GM12878 (cell line): ENCODE measurements at regions not wholly inside any gene's neighbourhood (a gene's known extent, or its start where the extent isn't known, plus 50 kb on each side); places are given as distances from the start of the nearest gene placed in this dataset.

Experiments
- ATAC-seq: fragments of 200-7000 bp; cut with Tn5 transposase; 3 replicates; pipeline ENCODE4 v1.9.1; 2020; ENCODE audit warnings: mild to moderate bottlenecking, moderate library complexity
- BruUV-seq: library from RNA; stranded (reverse); fragments of 400-500 nt; replicated peaks from 2 replicates; lab custom pipeline; 2021; lab: Mats Ljungman, UMichigan
- CTCF ChIA-PET: fragments of 300-600 bp; sonication (Branson Sonifier 250); formaldehyde crosslinking; extraction: SDS; loops from one replicate; lab custom pipeline; 2021; ENCODE audit warnings: inconsistent platforms; lab: Yijun Ruan, JAX
- POLR2A ChIA-PET: fragments of 350-600 bp; formaldehyde crosslinking; extraction: SDS; loops from one replicate; lab custom pipeline; 2021; ENCODE audit warnings: inconsistent platforms; lab: Charles Lee
- RAD21 ChIA-PET: fragments of 300-600 bp; sonication (Branson Sonifier 250); formaldehyde crosslinking; loops from one replicate; lab custom pipeline; 2023; ENCODE audit warnings: antibody characterized with exemption; ENCODE audit not compliant: unreplicated experiment; lab: Charles Lee
- SMC1A ChIA-PET: fragments of 300-600 bp; sonication (Branson Sonifier 250); formaldehyde crosslinking; loops from one replicate; lab custom pipeline; 2023; ENCODE audit not compliant: unreplicated experiment, uncharacterized antibody; lab: Charles Lee
- DNase-seq: peaks from one replicate; pipeline ENCODE4 v3.0.0-alpha.2; 2011; ENCODE audit warnings: low read depth, low spot score
- FAIRE-seq: peaks from 3 replicates; lab custom pipeline; 2011; peaks lifted over from hg19 to GRCh38; lab: Jason Lieb, UNC
- H2AFZ ChIP-seq: 2 replicates; pipeline ENCODE4 v1.6.0; 2011; ENCODE audit warnings: low read depth, low read length, control low read depth; ENCODE audit not compliant: control insufficient read depth
- H3K27ac ChIP-seq: 2 replicates; pipeline ENCODE4 v1.5.1; 2011; ENCODE audit warnings: control low read depth; ENCODE audit not compliant: control insufficient read depth, insufficient read depth
- H3K27me3 ChIP-seq, 2 experiments: replicated peaks in 1 of 2; 2 replicates each; pipeline versions ENCODE4 v1.6.0 to v1.6.1; 2011; ENCODE audit warnings: low read length in 1 of 2; ENCODE audit not compliant: control insufficient read depth in 2 of 2, insufficient read depth in 2 of 2
- H3K36me3 ChIP-seq, 2 experiments: 2 replicates each; pipeline ENCODE4 v1.5.1; 2011; ENCODE audit warnings: low read length in 1 of 2; ENCODE audit not compliant: control insufficient read depth in 2 of 2, insufficient read depth in 2 of 2
- H3K4me1 ChIP-seq: 2 replicates; pipeline ENCODE4 v1.6.1; 2011; ENCODE audit warnings: mild to moderate bottlenecking, low read length, moderate library complexity, mixed read lengths; ENCODE audit not compliant: control insufficient read depth, insufficient read depth
- H3K4me2 ChIP-seq: 2 replicates; pipeline ENCODE4 v1.6.0; 2011; ENCODE audit warnings: control low read depth; ENCODE audit not compliant: control insufficient read depth, insufficient read depth
- H3K4me3 ChIP-seq: fragments of 200-600 bp; sonication (generic); 2 replicates; pipeline ENCODE4 v1.5.1; 2016
- H3K79me2 ChIP-seq: 2 replicates; pipeline ENCODE4 v1.6.0; 2011; ENCODE audit warnings: low read length; ENCODE audit not compliant: control insufficient read depth, insufficient read depth
- H3K9ac ChIP-seq: 2 replicates; pipeline ENCODE4 v1.8.0; 2011; ENCODE audit warnings: low read length, control low read depth, mixed read lengths; ENCODE audit not compliant: control insufficient read depth, insufficient read depth
- H3K9me3 ChIP-seq: replicated peaks from 3 replicates; pipeline ENCODE4 v1.5.1; 2011; ENCODE audit warnings: mild to moderate bottlenecking, low read length; ENCODE audit not compliant: control insufficient read depth, insufficient read depth
- H4K20me1 ChIP-seq: 2 replicates; pipeline ENCODE4 v1.6.0; 2011; ENCODE audit not compliant: control insufficient read depth, insufficient read depth
- HDGF ChIP-seq: fragments of 450-650 bp; IDR thresholded peaks from 2 replicates; pipeline ENCODE4 v1.6.1; 2016; ENCODE audit warnings: antibody characterized with exemption
- POU2F2 ChIP-seq: IDR thresholded peaks from 3 replicates; pipeline ENCODE4 v1.6.1; 2011; ENCODE audit warnings: low read depth, mild to moderate bottlenecking, low read length, borderline replicate concordance
- TBL1XR1 ChIP-seq: IDR thresholded peaks from 2 replicates; pipeline ENCODE4 v1.6.1; 2012; ENCODE audit warnings: low read depth, low read length, improper control_type of control experiment
- WGBS: methylation state at CpG from one replicate; pipeline ENCODE4 v1.1.6; 2016; ENCODE audit warnings: low lambda C conversion rate; ENCODE audit not compliant: insufficient replicate concordance, insufficient coverage; ENCODE audit errors: missing lambda C conversion rate; 5-methylcytosine and 5-hydroxymethylcytosine counted together
- in situ Hi-C: fragments of 300-500 bp; cut with MboI; formaldehyde crosslinking; loops from 9 replicates; pipeline ENCODE4 v1.14.3; 2018; ENCODE audit warnings: mixed read lengths
- intact Hi-C: fragments of 100-400 bp; cut with micrococcal nuclease; formaldehyde crosslinking; loops from one replicate; pipeline ENCODE4 v1.14.2; 2022; ENCODE audit not compliant: unreplicated experiment
- TF ChIP-seq, protein P1 (sequence below), 3 experiments: IDR thresholded peaks in 2 of 3; conservative IDR thresholded peaks in 1 of 3; 2 replicates each; pipeline ENCODE4 v1.5.1; 2011; ENCODE audit warnings: low read depth in 3 of 3, low read length in 3 of 3, mild to moderate bottlenecking in 3 of 3, control low read depth in 2 of 3, moderate library complexity in 2 of 3, inconsistent platforms in 1 of 3, mixed read lengths in 1 of 3; ENCODE audit not compliant: control insufficient read depth in 2 of 3, insufficient read depth in 1 of 3; ENCODE audit errors: extremely low read depth in 1 of 3

DNA sequence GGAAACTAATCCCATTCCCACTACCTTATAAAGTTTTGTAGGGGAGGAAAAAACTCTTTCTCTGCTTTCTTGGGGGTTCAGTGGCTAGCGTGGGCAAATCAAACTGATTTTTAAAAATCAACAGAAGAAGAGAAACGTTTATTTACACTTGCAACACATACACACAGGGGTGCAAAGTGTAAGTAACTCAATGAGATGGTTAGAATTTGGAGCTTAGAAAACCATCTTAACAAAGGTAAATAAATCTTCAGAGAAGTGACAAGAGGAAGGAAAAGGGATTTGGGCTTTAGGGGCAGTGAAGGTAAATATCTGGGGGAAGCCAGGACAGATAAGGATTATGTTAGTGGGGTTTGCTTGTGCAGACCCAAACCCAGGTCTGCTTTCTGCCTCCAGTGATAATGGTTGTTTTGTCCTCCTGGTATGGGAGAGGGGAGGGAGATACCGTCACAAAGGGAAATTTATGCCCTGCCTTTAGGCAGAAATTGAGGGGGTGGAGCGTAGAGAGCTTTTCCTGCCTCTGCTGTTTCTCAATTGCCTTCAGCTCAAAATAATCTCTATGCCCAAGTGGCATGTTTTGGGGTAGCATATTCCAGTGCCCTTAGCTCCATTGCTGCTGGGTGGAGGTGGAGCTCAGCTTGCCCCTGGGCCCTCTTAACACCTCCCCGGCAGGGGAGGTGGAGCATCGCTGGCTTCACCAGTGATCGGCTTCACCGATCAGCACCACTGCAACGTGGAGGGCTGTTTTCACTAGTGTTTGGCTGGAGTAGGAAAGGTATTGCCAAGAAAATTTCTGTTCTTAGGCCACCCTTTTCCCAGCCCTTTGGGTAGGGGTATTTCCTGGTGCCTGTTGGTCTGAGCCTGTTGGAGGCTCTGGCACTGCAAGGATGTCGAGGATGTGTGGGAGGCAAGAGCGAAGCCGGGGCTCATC lies 92.2 kb downstream of the TEX51 start:
- Histone ChIP-seq H3K4me3 (no peak overlapping the region), H3K4me1 (no peaks in the 10 kb centered on the region), H3K79me2 (no peaks in the 10 kb centered on the region), H3K36me3 (no peaks in the 10 kb centered on the region), H3K9ac (no peak overlapping the region), H3K27me3 (peaks cover 0 to 2% of the 10 kb centered on the region in 2 experiments; a peak in 2 of 4 replicates), H2AFZ (no peak overlapping the region), H3K4me2 (no peak overlapping the region), H3K27ac (no peak overlapping the region), H3K9me3 (no peaks in the 10 kb centered on the region), H4K20me1 (no peaks in the 10 kb centered on the region)
- no peak for FAIRE-seq
- TF ChIP-seq TBL1XR1 (no peak), HDGF (no peak), POU2F2 (no peak)
- TF ChIP-seq, protein P1, sequence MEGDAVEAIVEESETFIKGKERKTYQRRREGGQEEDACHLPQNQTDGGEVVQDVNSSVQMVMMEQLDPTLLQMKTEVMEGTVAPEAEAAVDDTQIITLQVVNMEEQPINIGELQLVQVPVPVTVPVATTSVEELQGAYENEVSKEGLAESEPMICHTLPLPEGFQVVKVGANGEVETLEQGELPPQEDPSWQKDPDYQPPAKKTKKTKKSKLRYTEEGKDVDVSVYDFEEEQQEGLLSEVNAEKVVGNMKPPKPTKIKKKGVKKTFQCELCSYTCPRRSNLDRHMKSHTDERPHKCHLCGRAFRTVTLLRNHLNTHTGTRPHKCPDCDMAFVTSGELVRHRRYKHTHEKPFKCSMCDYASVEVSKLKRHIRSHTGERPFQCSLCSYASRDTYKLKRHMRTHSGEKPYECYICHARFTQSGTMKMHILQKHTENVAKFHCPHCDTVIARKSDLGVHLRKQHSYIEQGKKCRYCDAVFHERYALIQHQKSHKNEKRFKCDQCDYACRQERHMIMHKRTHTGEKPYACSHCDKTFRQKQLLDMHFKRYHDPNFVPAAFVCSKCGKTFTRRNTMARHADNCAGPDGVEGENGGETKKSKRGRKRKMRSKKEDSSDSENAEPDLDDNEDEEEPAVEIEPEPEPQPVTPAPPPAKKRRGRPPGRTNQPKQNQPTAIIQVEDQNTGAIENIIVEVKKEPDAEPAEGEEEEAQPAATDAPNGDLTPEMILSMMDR (IDR thresholded peaks at IDR 0.05 in 2 of 3, conservative IDR thresholded peaks at IDR 0.05 in 1 of 3; ENCODE audit: control insufficient read depth in 2 of 3, extremely low read depth in 1 of 3, insufficient read depth in 1 of 3, low read depth in 3 of 3, low read length in 3 of 3): no peak
- BruUV-seq: no TSS peak
- no peak for DNase-seq
- ATAC-seq: no peak
- ChIA-PET POLR2A (no interaction called here), CTCF (interaction anchor here (1.0 kb wide), 1 partner anchor 9 kb away, joined by 3 read pairs; no protein-coding TSS in a partner anchor), RAD21 (no interaction called here), SMC1A (no interaction called here)
- 48% methylated on average over 12 of the region's 12 CpGs for WGBS
- intact Hi-C loops: loop anchor here (10.0 kb wide), 1 partner anchor 1596 kb away; no protein-coding TSS in a partner anchor
- in situ Hi-C loops: no loop called here
